Tibial nerve (tissue), 4 donors: ENCODE measurements at regions not wholly inside any gene's neighbourhood (a gene's known extent, or its start where the extent isn't known, plus 50 kb on each side); places are given as distances from the start of the nearest gene placed in this dataset.

Source experiments
- CTCF ChIP-seq, 5 experiments: fragments of 200-600 bp in 3 of 5; fragments of 450-650 bp in 2 of 5; sonication (generic) in 3 of 5; IDR thresholded peaks; one replicate each; pipeline ENCODE4 v1.5.1; 2016 to 2019; ENCODE audit warnings: antibody characterized with exemption in 5 of 5, mild to moderate bottlenecking in 3 of 5, moderate library complexity in 2 of 5
- EP300 ChIP-seq, 2 donors: sonication (generic); formaldehyde crosslinking; IDR thresholded peaks; one replicate each; pipeline ENCODE4 v1.6.1; 2017; ENCODE audit warnings: antibody characterized with exemption in 2 of 2, mild to moderate bottlenecking in 1 of 2

DNA sequence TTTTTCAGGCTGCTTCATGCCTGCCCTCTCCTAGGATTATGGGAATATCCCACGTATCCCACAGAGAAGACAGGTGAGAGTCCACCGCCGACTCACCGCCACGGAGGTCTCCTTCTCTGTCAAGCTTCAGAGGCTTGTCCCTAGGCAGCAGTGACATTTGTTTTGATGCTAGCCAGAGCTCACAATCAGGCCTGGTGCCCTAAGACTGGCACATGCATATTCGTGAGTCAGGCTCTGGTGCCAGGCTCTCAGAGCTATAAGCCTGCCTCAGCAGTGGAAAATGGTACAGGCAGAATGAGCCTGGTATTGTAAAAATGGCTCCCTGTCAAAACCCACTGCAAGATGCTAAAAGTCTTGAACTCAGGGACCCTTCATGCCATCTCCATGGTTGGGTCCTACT, 65.5 kb downstream of the RBMY1A1 start:
- TF ChIP-seq EP300 (IDR thresholded peaks at IDR 0.05) (no peak), CTCF (IDR thresholded peaks at IDR 0.05) (no peak)
